Esophagus squamous epithelium (tissue), 4 donors: ENCODE measurements at regions not wholly inside any gene's neighbourhood (a gene's known extent, or its start where the extent isn't known, plus 50 kb on each side); places are given as distances from the start of the nearest gene placed in this dataset.

Experiments used
- CTCF ChIP-seq, 6 experiments: fragments of 450-650 bp in 4 of 6; fragments of 200-600 bp in 2 of 6; sonication (generic) in 2 of 6; IDR thresholded peaks; one replicate each; pipeline ENCODE4 v1.5.1; 2016 to 2019; ENCODE audit warnings: antibody characterized with exemption in 6 of 6, mild to moderate bottlenecking in 4 of 6, moderate library complexity in 4 of 6
- POLR2A ChIP-seq, 4 donors: fragments of 450-650 bp; IDR thresholded peaks; one replicate each; pipeline ENCODE4 v1.6.1; 2017; ENCODE audit warnings: antibody characterized with exemption in 4 of 4, mild to moderate bottlenecking in 4 of 4, moderate library complexity in 3 of 4

- no peak for TF ChIP-seq CTCF (IDR thresholded peaks at IDR 0.05)
- no peak for TF ChIP-seq POLR2A (IDR thresholded peaks at IDR 0.05)
These were observed 339.8 kb downstream of the HTR1B start for GRCh38 chr6:77123527-77123926.
